ENCODE measurements at regions not wholly inside any gene's neighbourhood (a gene's known extent, or its start where the extent isn't known, plus 50 kb on each side); places are given as distances from the start of the nearest gene placed in this dataset.

- DNase-seq (ENCODE audit: low spot score): no peak
- in situ Hi-C loops (cut with MboI; ENCODE audit: low pct_unique_long_range_greater_than_20kb, low sequenced_read_pairs, unreplicated experiment): no loop called here
- TF ChIP-seq CTCF (IDR thresholded peaks at IDR 0.05; ENCODE audit: extremely low read depth, insufficient read depth, missing control alignments): no peak
Measured at GRCh38 chr4:8690216-8691150, 97.9 kb downstream of the CPZ start.

GRCh38 chr4:8689741-8690140, 97.2 kb downstream of the CPZ start:
- no peak for TF ChIP-seq CTCF (IDR thresholded peaks at IDR 0.05; ENCODE audit: extremely low read depth, insufficient read depth, missing control alignments)
- in situ Hi-C loops (cut with MboI; ENCODE audit: low pct_unique_long_range_greater_than_20kb, low sequenced_read_pairs, unreplicated experiment): no loop called here

GRCh38 chr4:8688908-8689445, 96.4 kb downstream of the CPZ start:
- TF ChIP-seq CTCF (IDR thresholded peaks at IDR 0.05; ENCODE audit: extremely low read depth, insufficient read depth, missing control alignments): no peak
- in situ Hi-C loops (cut with MboI; ENCODE audit: low pct_unique_long_range_greater_than_20kb, low sequenced_read_pairs, unreplicated experiment): no loop called here
- DNase-seq (ENCODE audit: low spot score): no peak

More at GRCh38 chr4:8689741-8690140, 97.2 kb downstream of the CPZ start:
- DNase-seq (ENCODE audit: low spot score): no peak

- DNase-seq (ENCODE audit: low spot score): no peak
- peak; percentile 40 for TF ChIP-seq CTCF (IDR thresholded peaks at IDR 0.05; ENCODE audit: extremely low read depth, insufficient read depth, missing control alignments)
- in situ Hi-C loops (cut with MboI; ENCODE audit: low pct_unique_long_range_greater_than_20kb, low sequenced_read_pairs, unreplicated experiment): no loop called here
Measured at GRCh38 chr4:8688041-8688907, 95.7 kb downstream of the CPZ start.

- in situ Hi-C loops (cut with MboI; ENCODE audit: low pct_unique_long_range_greater_than_20kb, low sequenced_read_pairs, unreplicated experiment): no loop called here
- no peak for DNase-seq (ENCODE audit: low spot score)
- TF ChIP-seq CTCF (IDR thresholded peaks at IDR 0.05; ENCODE audit: extremely low read depth, insufficient read depth, missing control alignments): no peak
Measured at GRCh38 chr4:8687083-8687482, 94.5 kb downstream of the CPZ start.

GRCh38 chr4:8685831-8686230, 93.3 kb downstream of the CPZ start:
- no peak for DNase-seq (ENCODE audit: low spot score)
- in situ Hi-C loops (cut with MboI; ENCODE audit: low pct_unique_long_range_greater_than_20kb, low sequenced_read_pairs, unreplicated experiment): no loop called here
- TF ChIP-seq CTCF (IDR thresholded peaks at IDR 0.05; ENCODE audit: extremely low read depth, insufficient read depth, missing control alignments): no peak

Data from GM13977 (cell line).